ENCODE measurements at regions not wholly inside any gene's neighbourhood (a gene's known extent, or its start where the extent isn't known, plus 50 kb on each side); places are given as distances from the start of the nearest gene placed in this dataset.
A peak's percentile ranks its signal among the peaks of the same experiment; 100 is the strongest.
"Not testable (repeated sequence)": the region's sequence is repeated elsewhere in the genome, so short reads cannot be mapped to it uniquely, and the experiment has no call there.

DNA sequence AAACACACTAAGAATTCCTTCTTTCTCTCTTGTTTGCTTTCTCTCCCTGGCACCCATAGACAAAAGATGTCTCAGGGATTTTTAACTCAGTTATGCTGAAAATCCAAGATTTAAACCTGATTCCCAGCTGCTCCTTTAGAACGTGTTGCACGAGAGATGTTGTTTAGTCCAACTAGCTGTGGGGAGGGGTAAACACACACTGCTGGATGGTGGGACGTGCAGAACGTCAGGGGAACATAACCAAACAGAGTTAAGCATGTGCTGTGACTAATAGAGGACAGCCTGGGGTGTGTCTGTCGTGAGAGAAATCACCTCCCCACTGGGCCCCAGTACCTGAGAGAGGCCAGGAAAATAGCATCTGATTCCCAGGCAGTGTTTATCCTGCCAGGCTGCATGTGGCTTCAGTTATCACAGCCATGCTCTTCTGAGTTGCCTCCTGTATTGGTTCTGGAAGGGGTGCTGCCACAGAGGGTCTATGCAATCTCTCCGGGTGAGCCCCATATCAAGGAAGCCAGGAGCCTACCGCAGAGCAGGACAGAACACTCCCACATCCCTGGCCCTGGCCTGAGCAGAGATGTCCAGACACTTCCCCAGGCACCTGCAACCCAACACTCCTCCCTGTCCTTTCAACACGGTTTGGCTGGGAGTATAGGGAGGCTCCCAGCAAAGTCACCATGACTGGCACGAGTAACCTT, 112.7 kb upstream of the EGLN3 start:
- no peak for DNase-seq (ENCODE audit: low read depth)

DNA sequence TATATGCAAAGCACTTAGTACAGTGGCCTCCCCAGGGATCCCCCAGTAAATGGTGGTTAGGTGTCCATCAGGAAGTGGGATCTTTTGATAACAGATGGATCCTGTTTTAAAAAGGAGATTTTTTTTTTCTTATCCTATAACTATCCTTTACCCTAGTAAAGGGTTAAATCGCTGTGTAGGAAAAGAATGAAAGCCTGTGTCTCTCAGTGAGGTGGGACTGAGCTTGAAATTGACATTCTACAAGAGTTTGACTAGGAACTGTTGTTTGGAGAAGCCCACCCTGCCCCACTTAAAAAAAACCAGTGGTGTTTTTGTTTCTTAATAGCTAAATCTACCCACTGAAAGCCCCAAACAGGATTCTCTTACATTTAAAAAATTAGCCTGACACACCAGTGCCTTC, 112.2 kb upstream of the EGLN3 start:
- no peak for DNase-seq (ENCODE audit: low read depth)

DNA sequence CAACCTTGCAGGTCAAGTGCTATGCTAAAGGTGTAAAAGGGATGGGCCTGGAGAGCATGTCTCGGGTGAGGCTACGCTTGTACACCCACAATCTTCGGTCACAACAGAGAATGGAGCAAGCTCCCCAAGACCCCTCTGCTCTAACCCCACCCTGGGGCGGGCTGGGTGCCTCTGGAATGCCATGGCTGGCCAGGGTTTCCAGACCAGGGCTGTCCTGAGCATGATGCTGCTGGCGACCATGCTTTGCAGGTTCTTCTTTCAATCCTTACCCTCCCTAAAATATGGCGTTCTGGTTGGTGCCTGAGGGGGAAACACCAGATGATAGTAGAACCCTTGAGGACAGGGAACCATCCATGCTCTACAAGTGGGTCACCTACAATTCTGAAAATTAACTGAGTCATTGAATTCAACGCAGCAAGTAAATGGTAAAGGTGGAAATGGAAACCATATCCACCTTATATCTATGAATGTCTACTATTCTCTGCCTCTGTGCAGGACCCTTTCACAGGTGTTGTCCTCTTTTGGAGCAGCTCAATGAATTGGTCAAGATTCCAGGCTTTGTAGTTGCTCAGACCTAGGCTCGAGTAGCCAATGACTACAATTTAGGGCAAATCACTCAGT, 111.6 kb upstream of the EGLN3 start:
- DNase-seq (ENCODE audit: low read depth) = no peak

DNA sequence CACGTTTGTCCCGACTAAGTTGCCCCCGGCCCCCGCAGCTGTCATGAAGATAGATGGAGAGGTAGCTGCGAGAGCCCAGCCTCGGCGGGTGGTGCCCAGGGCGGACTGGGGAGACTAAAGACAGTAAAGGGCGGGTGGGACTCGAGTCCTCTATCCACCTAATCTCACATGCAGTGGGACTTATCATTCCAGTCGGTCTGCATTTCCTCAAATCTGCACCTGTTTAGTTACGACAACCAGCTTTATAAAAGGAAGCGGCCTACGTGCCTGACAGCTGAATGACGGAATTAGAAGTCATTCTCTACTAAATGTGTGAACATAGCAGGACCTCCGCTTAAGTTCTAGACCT, 109.8 kb upstream of the EGLN3 start:
- DNase-seq (ENCODE audit: low read depth) = no peak

DNA sequence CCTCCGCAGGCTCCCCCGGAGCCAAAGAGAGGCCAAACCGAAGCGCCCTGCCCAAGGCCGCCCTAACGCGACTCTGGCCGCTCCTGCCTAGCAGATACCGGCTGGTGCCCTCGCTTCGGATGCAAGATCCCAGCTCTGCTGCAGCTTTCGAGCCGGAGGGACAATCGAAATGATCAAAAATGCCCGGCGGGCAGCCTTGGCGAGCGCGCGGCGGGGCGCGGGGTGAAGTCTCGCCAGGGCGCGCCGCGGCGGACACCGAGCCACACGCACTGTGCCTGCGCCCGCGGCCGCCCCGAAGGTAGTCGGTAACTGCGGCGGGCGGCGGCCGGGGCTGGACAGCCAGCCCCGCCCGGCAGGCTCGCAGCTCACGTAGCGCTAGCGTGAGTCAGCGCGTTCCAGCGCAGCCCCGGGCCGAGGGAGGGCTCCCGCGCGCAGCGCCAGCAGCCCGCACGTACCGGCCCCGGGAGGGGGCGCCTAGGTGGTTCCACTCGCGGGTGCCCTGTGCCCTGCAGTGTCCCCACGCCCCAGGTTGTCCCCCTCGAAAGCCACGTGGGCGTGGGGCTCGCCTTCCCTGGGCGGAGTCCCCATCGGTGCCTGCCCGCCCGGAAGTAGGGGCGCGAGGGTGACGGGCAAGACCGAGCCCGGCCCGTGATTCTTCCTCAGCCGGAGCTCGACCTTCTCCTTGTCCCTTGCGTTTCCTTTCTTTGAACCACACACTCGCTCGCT, 109.2 kb upstream of the EGLN3 start:
- DNase-seq (ENCODE audit: low read depth) = peak; percentile 64

DNA sequence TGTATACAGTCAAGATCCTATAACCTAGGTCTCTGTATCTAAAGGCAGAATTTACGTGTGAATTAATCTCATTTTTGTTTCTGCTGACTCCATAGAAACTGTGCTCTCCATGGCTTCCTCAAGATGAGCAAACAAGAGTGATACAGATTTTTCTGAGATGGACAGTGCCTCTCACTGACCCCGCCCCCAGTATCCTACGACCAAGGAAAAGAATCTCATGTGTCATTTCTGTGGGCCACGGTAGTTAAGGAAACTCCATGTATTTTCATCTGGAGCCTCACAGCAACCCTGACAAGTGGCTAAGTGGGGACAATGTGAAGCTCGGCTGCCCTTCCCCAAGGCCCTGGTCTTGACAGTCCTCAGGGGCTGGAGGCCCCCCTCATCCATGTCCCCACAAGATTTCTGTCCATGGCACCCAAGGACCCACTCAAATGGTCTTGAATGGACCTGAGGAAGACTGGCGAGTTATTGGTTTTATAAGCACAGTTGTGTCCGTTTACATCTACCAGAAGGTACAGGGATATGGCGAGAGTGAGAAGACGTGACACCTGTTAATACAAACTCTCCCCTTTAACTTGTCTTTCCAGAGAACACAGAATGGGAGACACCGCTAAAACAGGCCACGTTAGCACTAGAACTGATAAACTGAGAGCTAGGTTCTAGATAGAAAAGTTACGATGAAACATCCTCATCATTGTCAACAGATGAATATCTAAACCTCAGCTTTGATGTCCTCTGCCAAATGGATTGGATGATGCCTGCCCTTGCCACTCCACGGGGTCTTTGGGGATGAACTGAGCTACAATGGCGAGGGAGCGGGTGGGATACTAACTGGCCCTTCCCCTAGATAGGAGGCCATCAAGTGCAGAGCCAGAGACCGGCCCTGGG, 108.4 kb upstream of the EGLN3 start:
- DNase-seq (ENCODE audit: low read depth) = no peak

DNA sequence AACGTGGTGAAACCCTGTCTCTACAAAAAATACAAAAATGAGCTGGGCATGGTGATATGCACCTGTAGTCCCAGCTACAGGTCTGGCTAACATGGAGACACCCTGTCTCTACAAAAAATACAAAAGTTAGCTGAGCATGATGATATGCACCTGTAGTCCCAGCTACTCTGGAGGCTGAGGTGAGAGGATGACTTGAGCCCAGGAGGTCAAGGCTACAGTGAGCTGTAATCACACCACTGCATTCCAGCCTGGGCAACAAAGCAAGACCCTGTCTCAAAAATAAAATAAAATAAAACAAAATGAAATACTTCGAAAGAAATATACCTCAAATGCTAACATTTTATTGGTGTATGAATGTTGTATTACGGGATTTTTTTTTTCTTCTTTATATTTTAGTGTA, 107.6 kb upstream of the EGLN3 start:
- DNase-seq (ENCODE audit: low read depth) = no peak

DNA sequence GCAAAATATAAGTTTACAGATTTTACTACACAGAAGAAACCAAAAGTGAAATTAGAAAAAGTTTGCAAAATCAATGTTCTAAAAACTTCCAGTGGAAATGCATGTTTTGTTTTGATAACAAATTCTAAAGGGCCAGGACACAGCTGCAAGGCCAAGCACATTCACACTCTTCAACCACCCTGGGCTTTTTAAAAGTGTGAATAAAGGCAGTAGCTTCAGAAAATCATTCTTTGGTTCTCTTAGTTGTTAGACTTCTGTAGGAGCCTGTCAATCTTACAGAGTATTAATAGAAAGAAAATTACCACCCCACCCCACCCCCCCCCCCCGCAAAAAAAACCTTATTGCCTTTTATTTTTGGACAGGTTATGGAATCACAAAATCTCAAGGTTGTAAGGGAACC, 105.2 kb upstream of the EGLN3 start:
- DNase-seq (ENCODE audit: low read depth) = no peak

DNA sequence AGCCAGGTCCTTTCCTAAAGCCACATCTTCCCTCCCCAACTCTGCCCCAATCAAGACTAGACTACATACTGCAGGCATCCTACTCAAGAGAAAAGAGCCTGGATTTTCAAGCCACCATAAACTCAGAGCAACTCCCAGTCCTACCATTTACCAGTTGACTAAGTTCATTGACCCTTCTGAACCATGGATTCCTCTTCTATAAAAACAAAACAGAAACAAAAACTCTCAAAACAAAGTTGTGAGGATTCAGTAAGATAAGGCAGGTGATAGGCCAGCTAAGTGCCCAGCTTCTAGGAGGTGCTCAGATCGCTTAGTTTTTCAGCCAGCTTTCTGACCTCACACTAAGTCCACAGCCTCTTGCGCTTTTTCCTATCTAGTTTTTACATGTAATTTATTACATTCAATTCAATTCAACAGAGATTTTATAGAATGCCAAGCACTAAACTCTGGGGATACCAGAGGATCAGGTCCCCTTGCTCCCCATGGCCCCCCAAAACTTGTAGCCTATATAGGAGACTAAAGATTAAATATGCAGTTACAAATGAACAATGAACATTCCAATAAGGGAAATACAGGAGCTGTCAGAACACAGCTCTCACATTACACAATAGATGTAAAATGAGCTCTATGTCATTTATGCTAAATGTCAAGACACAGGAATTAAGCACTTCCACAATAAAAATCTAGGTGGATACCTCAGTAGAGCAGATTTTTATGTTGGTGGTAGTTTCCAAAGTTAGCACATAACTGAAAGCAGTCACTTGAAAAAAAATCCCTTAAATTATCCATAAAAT, 104.5 kb upstream of the EGLN3 start:
- DNase-seq (ENCODE audit: low read depth) = no peak

DNA sequence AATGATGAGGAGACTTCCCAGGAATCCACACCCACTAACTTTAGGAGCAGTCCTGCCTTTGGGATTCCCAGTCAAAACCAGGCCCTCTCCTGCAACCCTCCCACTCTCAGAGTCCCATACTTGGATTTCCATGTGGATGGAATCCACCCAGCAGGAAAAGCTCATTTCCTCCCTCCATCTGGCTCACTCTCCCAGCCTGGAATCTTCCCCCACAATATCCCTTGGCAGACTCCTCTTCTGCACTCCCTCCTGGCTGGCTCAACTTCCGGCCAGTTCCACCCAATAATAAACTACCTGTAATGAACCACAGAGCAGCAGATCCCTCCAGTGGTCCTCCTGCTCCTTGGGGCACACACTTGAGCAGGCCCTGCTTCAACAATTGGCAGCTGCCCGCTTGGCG, 102.8 kb upstream of the EGLN3 start:
- DNase-seq (ENCODE audit: low read depth) = no peak

DNA sequence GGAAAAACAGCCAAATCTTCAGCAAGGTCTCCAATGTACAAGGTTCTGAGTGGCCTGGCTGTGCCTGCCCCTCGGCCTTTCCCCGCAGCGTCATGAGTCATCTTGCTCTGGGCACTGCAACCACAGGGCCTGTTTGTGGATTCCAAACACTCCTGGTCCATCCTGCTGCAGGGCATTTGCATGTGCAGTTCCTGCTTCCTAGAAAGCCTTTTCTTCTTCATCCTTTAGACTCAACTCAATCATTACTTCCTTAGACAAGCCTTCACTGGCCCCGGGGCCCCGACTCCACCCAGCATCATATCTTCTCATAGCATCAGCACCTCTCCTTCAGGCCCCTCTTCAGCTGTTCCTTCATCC, 101.8 kb upstream of the EGLN3 start:
- peak; percentile 72 for DNase-seq (ENCODE audit: low read depth)

DNA sequence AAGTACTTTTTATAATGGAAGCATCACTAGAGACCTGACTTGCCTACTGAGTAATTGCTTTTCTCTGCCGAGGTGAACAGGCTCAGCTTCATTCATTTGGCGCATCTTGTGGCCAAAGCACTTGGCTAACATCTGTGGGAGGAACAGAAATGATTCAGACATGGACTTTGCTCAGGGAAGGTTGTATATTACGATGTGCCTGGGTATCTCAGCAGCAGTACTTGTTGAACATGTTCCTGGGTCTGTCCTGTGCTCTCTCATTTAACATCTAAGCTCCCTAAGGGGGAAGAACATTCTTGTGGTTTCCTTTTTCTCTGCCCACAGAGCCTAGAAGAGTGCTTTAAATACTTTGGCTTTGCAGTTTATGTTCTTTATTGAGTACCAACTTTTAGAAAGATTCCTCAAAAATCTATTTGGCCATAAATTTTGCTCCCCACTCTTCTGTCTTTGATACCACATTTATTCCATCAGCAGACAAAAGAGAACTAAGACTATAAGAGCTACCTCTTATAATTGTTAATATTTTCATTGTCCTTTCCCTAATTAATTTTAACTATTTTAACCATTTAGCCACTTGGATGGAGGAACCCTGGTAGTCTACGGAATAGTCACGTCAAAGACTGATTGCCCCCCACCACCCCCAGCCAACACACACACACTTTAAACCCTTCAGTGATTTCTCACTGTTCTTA, 101.2 kb upstream of the EGLN3 start:
- peak; percentile 46 for DNase-seq (ENCODE audit: low read depth)

DNA sequence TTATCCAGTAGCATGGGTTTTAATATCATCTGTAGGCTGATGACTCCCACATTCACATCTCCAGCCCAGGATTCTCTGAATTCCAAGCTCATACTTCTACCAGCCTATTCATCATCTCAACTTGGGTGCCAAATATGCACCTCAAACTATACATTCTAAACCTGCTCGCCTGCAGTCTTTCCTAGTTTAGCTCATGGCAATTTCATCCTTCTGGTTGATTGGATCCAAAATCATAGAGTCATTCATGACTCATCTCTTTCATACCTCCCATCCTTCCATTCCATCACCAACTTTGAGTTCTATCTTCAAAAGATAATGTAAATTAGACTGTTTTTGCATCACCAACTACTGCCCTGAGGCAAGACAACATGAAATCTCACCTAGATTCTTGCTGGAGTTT, 99.7 kb upstream of the EGLN3 start:
- DNase-seq (ENCODE audit: low read depth) = no peak

DNA sequence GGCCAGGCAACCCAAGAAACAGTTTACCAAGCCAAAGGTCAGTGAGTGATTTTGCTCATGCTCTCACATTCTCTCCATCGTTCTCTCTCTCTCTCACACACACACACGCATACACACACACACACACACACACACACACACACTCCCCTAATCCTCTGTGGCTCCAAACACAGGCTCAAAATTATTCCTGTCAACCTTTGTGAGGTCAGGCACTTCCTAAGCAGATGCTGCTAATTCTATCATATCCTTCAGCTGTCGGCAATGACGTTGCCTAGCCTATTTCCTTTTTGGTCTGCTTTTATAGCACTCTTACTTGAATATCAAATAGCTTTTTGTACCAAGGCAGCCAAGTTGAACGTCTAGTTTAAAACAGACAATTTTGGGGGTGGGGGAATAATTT, 98.9 kb upstream of the EGLN3 start:
- no peak for DNase-seq (ENCODE audit: low read depth)

DNA sequence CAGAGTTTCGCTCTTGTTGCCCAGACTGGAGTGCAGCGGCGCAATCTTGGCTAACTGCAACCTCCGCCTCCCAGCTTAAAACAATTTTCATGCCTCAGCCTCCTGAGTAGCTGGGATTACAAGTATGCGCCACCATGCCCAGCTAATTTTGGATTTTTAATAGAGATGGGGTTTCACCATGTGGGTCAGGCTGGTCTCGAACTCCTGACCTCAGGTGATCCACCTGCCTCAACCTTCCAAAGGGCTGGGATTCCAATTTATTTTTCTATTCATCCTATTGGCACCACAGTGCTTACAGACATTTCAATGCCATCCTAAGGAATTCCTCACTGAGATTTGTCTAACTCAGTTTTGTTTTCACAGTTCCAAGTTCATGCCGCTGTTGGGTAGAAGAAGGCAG, 98.3 kb upstream of the EGLN3 start:
- not testable (repeated sequence) for DNase-seq (ENCODE audit: low read depth)

DNA sequence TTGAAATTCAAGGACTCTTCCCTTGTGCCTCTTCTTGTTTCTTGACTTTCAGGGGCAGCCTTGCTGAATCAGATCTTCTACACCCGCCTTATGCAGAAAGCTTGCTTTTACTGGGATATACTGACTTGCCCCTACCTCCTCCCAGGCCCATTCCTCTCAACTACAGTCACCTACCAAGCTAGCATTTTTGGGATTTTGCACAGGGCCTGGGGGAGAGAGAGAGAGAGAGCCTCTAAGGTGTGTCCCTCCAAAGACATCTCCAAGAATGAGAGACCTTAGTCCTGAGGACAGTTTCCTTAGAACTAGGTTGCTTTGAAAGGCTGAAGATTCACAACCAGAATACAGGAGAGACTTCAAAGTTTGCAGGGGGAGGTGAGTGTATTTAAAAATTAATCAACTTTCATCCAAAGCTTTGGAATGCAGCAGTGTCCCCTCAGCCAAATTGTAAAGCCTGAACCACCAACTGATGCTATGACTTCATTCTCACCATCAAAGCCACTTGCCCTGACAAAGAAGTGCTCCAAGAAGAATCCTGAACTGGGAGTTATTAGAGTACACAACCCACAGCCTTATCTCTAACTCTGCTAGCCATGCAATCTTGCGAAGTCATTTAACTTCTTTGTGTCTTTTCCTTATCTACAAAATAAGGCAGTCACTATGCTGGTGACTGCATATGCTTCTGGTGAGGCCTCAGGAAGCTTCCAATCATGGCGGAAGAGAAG, 96.1 kb upstream of the EGLN3 start:
- no peak for DNase-seq (ENCODE audit: low read depth)

DNA sequence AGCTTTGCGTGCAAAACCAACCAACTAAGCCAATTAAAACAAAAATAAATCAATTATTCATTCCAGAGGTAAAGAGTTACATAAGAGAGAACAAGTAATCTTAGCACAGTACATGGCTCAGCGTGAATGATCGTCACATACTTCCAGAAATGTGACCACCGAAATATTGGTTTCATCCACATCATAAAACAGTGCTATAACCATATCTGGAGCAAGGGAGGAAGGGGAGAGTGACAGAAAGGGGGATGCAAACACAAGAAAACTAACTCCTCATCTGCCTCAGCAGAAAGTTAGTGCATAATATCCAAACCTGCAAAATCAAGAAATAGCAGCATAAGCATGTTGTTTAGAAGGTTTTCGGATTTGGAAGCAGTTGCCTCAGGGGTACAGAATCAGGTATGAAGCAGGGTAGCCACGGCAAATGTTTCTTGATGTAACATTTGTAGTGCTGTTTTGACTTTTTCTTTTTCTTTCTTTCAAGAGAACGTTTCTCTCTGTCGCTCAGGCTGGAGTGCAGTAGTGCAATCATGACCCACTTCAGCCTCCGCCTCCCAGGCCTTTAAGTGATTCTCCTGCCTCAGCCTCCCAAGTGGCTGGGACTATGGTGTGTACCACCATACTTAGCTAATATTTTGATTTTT, 93.9 kb upstream of the EGLN3 start:
- DNase-seq (ENCODE audit: low read depth) = no peak

DNA sequence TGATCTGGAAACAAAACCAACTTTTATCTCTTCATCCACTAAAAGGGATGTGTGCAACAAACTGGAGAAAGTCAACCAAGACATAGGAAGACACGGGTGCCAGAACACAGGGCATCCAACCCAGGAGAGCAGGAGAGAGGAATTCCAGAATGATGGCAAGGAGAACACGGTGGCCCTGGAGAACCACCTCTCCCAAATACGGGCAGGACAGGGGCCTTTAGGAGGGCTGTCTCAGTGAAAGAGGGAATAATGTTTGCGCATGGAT, 93.4 kb upstream of the EGLN3 start:
- DNase-seq (ENCODE audit: low read depth) = no peak

DNA sequence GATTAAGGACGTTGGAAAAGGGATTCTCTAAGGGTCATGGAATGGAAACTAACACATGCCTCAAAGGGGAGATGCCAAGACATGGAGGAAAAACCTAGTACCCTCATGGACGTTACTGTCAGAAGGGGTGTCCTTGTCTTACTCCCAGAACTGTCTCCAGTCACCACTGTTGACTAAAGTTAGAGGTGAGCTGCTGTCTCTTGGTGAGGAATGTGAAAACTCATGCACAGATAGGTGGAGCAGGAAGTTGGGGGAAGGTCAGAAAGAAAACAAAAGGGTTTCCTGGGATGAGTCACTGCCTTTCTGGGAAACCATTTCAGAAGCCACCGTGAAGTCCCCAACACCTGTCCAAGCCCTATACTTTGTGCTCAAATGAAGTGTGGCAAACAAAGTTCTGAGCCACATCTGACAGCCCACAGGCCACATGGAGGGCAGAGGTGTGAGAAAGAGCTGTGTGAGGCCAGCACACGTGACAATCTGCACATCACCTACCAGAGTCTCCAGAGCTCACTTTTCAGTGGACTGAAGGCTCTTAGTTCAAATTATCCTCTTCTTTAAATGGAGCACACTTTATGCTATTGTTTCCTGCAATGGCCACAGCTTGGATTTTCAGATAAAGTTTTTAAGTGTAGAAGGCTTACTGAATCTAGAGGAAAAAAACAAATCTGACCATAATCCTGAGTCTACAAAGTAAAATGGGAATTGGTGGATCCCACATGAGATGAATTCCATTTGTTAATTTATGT, 92.9 kb upstream of the EGLN3 start:
- DNase-seq (ENCODE audit: low read depth) = peak; percentile 4

DNA sequence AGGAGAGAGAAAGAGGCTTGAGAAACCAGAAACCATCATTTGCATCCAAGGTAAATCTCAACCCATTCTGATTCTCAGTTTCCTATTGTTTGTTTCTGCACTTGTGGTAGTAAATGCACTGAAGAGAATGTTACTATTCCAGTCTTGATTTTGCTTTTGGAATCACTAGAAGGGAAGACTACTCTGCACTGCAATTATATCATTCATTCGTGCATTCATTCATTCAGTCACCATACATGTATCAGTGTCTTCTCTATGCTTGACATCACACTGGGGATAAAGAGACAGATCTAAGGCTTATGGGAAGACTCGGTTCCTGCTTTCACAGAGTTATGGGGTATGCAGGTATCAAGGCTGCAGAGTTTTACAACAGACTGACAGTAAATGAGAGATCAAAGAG, 90.3 kb upstream of the EGLN3 start:
- DNase-seq (ENCODE audit: low read depth) = no peak

Data from ELR (cell line).